ENCODE measurements at regions not wholly inside any gene's neighbourhood (a gene's known extent, or its start where the extent isn't known, plus 50 kb on each side); places are given as distances from the start of the nearest gene placed in this dataset.

GRCh38 chr2:238562446-238562845 is 135.7 kb downstream of the ASB1 start:
- DNase-seq = no peak

GRCh38 chr2:238563551-238563950 is 136.8 kb downstream of the ASB1 start:
- no peak for DNase-seq

DNA sequence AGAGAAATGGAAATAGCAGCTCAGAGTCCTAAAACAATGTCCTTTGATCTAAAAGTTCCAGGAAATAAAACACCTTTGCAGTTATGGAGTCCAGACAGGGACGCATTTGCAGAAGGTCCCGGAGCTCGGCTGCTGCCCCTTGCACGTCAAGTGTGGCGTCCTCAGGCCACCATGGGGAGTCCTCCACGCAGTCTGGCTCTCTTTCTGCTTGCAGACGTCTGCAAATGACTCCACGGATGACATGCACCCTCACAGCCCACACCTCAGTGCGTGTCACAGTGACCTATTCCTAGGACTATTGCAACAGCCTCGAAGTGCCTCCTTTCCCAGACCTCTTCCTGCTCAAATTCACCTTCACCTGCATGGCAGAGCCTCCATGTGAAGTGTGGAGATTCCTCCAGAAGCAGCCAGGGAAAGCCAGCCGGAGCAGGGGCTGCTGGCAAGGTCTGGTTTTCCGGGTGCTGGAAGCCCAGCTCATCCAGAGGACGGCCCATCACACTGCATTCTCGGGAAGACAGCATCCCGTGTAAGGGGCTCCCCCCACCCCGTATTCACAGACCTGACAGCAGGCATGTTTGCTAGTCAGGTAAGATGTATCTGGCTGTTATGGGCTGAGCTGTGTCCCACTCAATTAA is 137.7 kb downstream of the ASB1 start:
- no peak for DNase-seq

GRCh38 chr2:238565031-238565430 is 138.3 kb downstream of the ASB1 start:
- DNase-seq = no peak

GRCh38 chr2:238566001-238566645 is 139.4 kb downstream of the ASB1 start:
- DNase-seq = no peak

GRCh38 chr2:238567067-238567855 is 140.5 kb downstream of the ASB1 start:
- no peak for DNase-seq

DNA sequence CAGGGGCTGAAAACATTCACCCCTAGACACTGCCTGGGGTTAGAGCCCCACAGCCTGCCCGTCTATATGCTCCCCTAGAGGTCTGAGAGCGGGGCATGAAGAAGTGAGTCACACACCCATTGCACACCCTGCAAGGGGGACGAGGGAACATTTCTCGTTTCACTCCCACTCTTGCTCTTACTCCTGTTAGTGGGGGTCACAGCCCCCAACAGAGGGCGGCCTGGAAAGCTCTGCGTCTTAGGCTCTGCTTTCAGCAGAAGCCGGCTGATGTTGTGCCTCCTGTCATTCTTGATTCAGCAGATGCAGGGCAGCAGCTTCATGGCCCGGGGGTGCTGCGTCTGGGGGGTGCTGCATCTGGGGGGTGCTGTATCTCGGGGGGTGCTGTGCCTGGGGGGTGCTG is 141.3 kb downstream of the ASB1 start:
- no peak for DNase-seq

DNA sequence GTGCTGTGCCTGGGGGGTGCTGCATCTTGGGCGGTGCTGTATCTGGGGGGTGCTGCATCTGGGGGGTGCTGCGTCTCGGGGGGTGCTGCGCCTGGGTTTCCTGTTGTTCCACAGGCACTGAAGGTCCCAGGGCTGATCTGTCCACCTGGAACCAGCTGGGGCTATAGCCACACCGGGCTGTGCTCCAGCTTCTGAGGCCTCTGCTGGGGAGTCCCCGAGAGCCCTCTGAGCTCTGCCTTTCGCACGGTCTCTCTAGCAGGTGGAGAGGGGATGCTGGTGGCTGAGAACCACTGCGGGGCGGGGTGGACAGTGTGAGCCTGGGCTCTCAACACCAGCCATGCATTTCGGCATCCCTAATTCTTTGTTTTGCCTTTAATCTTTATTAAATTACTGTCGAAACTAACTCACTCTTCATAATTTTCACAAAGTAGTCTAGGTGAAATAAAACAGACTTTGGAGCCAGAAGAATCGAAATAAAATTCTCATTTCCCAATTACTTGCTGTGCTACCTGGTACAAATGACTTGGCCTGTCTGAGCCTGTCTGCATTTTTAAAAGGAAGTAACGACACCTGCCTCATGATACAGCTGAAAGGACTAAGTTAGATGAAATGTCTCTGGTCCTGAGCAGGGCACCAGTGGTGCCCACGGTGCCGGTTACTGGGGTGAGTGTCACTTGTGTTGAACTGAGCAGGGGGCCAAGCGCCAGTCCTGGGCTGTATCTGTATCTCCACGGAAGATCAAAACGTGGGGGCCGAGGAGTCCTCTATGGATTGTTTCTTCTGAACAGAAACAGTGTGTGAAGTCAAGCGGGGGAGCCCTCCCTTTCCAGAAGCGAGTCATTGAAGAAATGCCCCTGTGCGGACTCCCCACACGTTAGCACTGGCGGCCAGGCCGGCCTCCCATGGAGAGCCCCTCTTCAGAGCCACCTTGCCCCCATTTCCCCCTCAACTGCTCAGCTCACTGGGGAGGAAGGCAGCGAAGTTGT is 142.0 kb downstream of the ASB1 start:
- DNase-seq = no peak

DNA sequence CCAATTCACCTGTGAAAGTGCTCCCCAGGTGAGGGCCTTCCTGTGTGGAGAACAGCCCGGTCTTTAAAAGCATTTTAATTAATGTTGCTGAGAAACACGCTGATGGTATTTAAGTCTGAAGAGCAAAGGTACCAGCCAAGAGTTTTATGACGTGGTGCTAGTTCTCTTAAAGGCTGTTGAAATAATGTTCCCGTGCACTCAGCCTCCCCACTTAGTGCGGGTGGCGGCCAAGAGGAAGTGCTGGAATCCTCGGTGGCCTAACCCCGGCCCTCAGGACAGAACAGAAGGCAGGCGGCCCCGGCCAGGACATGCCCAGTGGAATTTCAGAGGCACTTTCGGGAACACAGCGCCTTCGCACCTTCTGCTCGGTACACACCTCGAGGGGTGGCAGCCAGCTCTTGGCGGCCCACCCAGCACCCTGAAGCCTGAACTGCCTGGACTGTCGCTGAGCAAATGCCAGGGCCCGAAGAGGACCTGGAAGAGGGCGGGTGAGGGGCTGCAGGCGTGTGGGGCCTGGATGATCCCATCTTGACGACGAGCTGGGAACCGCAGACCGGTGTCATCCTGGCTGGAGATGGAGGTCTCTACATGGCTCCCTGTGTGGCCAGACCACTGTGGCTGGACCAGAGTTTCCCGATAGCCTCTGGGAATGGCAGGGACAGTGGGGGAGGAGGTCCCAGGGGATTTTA is 142.9 kb downstream of the ASB1 start:
- DNase-seq = no peak

GRCh38 chr2:238570391-238570790 is 143.7 kb downstream of the ASB1 start:
- DNase-seq = no peak

- no peak for DNase-seq
These were observed 144.2 kb downstream of the ASB1 start for GRCh38 chr2:238570926-238571325.

DNA sequence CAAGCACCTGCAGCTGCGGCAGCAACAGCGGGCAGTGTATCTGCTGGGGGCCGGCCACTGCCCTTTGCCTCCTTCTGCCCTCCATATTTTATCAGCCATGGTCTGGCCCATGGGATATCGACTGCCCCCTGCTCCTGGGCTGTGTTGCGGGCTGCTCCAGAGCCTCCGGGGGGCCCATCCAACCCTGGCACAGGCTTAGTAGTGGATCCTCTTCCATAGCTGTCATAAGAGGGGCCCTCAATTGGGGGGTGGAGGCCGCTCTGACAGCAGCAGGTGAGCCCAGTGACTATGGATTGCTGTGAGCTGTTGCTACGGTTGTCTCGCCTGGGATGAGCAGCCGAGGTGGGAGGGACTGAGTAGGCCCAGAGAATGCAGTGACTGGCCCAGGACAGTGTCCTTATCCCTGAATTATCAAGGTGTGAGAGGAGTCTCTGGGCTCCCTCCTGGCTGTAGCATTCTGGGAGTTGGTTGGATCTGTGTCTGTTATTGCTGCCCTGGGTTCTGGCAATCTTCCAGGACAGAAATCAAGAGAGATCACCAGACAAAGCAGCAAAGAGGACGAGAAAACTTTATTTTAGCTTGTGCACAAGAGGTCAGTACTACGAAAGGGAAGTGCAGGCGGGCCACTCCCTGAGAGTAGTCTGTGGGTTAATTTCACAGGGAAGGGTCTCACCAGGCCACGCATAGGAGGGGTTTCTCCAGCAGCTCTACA is 145.1 kb downstream of the ASB1 start:
- DNase-seq = no peak

GRCh38 chr2:238573065-238573778 is 146.5 kb downstream of the ASB1 start:
- DNase-seq = no peak

DNA sequence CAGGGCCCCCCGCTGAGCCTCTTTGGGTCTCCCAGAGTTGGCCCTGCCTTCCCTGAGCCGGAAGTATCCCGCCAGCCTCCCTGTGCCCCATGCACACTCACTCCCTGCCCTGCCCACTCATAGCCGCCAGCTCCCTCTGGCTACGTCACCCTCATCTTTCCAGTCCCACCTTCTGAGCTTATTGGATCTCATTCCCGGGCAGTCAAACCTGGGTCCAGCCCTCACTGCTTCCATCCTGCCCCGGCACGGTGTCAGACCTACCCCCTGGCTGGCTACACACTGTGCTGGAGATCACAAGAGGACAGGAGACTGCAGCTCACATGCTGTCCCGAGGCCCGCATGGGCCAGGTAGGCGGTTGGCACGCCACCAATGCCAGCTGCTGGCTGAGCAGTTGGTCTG is 147.2 kb downstream of the ASB1 start:
- no peak for DNase-seq

GRCh38 chr2:238574490-238575271 is 148.0 kb downstream of the ASB1 start:
- DNase-seq = no peak

DNA sequence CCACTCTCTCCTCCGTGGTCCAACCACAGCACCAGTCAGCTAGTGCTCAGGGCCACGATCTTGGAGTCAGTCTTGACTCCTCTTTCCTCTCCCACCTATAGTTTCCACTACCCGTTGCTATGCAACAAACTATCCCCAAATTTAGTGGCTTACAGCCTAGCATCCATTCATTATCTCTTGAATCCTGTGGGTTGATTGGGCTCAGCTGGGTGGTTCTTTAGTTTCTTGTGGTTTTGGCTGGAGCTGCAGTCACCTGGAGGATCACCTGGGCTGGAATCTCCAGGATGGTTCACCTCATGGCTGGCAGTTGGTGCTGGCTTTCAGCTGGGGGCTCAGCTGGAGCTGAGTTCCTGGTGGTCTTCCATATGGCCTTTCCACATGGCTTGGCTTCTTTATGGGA is 149.9 kb downstream of the ASB1 start:
- DNase-seq = no peak

GRCh38 chr2:238578256-238578655 is 151.5 kb downstream of the ASB1 start:
- no peak for DNase-seq

DNA sequence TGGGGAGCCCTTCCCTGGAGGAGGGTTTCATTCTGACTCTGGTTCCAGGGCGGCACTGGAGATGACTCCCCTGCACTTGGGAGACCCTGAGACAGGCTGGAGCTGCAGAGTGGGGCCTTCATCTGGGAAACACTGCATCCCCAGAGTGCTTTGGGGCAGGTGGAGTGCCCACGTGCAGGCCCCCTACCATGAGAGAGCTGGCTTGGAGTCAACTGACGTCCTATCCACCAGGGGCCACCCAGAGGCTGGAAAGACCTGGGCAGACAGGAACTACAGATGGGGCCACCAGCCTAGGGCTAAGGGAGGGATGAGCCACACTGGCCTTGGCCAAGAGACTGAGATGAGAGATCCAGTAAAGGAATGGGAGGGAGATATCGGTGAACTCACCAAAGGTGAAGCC is 153.8 kb downstream of the ASB1 start:
- DNase-seq = no peak

- DNase-seq = no peak
These were observed 154.4 kb downstream of the ASB1 start for GRCh38 chr2:238581126-238581525.

DNA sequence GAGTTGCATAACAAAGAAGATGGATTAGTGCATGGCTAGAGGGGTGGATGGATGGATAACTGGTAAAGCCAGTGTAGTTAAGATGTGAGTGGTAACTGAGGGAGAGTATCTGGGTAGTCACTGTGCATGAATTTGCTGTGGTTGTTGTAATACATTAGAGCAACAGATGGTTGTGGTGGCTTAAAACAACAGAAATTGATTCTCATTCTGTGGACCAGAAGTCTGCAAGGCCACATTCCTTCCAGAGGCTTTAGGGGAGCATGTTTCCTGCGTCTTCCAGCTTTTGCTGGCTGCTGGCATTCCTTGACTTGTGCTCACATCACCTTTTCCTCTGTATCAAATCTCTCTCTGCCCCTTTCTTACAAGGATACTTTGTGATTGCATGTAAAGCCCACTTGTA is 155.4 kb downstream of the ASB1 start:
- no peak for DNase-seq
